HG03159 (cell line): ENCODE measurements at regions not wholly inside any gene's neighbourhood (a gene's known extent, or its start where the extent isn't known, plus 50 kb on each side); places are given as distances from the start of the nearest gene placed in this dataset.

Source experiments
- ATAC-seq: cut with Tn5 transposase; IDR thresholded peaks from one replicate; pipeline ENCODE4 v1.9.1; 2021; ENCODE audit warnings: mild to moderate bottlenecking, moderate library complexity; ENCODE audit not compliant: unreplicated experiment

DNA sequence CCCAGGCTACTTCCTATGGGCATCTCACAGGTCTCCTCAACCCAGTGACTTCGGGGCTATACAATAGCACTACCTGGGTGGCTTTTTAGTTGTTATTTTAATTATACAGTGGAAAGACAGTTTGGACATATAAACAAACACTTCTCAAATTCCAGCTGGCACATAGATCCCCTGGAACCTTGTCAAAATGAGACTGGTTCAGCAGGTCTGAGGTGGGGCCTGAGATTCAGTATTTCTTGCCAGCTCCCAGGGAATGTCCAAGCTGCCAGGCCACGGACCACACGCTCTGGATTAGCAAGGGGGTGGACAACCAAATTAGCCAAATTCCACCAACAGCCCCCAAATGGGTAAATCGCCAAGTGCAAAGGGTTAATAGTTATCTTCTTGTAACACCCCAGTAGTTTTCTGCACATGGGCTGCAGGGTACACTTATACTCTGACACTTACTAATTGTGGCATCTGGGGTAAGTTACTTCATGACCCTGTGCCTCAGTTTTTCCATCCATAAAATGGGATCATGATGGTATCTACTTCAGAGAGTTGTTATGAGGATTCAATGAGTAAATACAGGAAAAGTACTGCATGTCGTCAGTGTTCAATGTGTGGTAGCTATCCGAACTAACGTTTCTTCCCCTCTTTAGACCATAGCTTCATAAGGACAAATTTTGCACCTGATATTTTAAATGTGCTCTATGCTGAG, 789.4 kb upstream of the TBX3 start:
- no peak for ATAC-seq

DNA sequence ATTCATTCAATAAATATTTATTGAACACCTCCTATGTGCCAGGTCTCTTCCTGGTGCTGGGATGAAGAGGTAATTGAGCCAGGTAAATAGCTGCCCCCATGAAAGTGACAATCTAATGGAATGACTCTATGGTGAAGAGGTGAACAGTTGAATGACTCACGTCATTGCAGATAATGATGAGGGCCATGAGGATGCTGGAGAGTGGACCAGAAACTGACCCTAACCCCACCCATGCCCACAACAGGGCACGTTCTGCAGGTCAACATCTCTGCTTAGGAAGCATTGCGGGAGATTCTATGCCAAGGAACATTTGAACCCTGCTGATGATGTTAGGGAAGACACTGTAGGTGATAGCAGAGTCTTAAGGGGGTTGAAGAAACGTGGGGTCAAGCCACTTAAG, 788.9 kb upstream of the TBX3 start:
- no peak for ATAC-seq

DNA sequence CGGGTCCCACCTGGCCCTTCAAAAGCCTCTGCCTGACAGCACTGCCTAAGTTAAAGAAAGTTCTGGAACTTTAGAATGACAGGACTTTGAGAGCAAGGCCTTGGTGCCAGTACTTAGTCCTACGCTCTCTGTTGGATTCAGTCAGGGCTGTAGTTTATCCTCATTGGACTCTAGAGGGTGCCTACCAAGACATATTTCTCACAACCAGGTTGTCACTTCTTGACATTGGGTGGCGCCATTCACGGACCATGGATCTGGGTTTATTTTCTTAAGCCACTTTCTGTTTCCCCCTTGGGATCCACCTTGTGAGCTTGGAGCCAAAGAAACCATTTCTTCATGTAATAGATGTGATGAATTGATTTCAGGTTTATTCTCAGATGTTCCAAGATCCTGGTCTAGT, 787.0 kb upstream of the TBX3 start:
- no peak for ATAC-seq

GRCh38 chr12:115470526-115470925, 786.6 kb upstream of the TBX3 start:
- ATAC-seq, result no peak

DNA sequence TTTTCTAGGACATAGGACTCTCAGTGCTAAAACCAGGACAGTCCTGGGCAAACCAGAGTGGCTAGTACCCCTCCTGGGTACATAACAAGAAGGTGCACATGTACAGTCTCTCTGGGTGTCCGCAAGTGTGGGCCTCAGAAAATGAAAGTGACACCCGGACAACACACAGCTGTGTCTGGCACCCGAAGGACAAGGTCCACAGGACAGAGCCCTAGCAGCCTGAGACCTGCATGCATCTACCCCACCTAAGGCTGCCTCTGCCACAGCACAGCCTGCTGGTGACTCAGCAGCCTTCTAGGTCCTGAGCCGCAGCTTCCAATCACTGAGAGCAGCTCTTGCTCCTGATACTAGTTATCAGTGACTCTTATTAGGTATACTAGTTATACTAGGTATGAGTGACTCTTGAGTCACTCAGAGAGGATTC, 784.1 kb upstream of the TBX3 start:
- no peak for ATAC-seq

GRCh38 chr12:115467531-115467930, 783.6 kb upstream of the TBX3 start:
- no peak for ATAC-seq

- ATAC-seq, result no peak
Observed at GRCh38 chr12:115466076-115466475, 782.1 kb upstream of the TBX3 start.

DNA sequence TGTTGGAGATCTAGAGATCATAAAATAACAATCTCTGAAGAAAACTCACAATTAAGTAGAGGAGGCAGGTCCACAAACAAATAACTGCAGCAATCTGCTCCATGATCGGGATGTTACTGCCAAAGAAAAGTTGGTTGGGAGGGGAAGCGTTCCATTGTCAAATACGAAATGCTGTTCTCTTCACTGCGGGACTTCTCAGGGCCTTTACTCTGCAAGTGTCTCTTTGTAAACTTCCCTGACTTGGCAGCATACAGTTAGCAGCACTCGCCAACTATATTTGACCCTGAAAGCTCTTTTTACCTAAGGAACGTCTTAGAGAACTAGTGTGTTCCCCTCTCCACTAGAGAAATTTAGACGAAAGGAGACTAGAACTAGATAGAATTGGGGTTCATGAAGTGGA, 780.7 kb upstream of the TBX3 start:
- ATAC-seq, result no peak

GRCh38 chr12:115464111-115464581, 780.2 kb upstream of the TBX3 start:
- no peak for ATAC-seq

DNA sequence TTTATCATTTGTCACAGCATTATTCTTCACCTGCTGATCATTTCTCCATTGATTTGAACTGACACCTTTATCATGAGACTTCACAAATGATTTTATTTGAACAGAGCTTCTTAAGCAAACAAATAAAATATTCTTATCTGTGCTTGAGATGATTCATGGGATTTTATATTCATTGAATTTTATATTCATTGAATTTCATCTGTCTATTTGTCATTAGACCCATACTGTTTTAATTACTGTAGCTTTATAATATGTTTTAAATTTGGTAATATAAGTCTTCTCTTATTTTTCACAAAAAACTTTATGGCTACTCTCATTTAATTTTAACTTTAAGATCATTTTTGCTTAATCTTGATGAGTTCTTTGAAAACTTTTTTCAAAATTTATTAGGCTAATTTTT, 777.4 kb upstream of the TBX3 start:
- ATAC-seq, result no peak

- ATAC-seq, result no peak
Observed at GRCh38 chr12:115457798-115458197, 773.8 kb upstream of the TBX3 start.

DNA sequence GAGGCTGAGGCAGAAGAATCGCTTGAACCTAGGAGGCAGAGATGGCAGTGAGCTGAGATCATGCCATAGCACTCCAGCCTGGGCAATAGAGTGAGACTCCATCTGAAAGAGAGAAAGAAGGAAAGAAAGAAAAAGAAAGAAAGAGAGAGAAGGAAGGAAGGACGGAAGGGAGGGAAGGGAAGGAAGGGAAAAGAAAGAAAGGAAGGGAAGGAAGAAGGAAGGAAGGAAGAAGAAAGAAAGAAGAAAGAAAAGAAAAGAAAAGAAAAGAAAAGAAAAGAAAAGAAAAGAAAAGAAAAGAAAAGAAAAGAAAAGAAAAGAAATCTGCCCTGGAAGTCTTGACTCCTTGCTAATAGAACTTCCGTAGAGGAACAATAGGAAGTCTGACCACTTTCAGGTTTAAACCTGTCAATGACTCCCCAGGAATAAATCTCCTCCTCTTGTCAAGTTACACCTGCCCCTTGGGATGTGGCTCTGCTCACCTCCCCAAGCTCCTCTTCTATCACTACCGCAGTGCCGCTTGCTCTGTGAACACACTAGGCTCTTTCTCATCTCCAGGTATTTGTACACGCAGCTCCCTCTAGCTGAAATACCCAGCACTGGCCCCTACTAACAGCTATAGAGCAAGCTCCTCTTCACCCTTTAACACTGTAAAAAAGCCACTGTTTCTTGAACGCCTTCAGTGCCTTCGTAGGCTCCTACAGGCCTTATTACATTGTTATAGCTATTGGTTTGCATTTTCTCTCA, 773.1 kb upstream of the TBX3 start:
- ATAC-seq, result no peak

GRCh38 chr12:115455268-115455681, 771.3 kb upstream of the TBX3 start:
- ATAC-seq, result no peak

DNA sequence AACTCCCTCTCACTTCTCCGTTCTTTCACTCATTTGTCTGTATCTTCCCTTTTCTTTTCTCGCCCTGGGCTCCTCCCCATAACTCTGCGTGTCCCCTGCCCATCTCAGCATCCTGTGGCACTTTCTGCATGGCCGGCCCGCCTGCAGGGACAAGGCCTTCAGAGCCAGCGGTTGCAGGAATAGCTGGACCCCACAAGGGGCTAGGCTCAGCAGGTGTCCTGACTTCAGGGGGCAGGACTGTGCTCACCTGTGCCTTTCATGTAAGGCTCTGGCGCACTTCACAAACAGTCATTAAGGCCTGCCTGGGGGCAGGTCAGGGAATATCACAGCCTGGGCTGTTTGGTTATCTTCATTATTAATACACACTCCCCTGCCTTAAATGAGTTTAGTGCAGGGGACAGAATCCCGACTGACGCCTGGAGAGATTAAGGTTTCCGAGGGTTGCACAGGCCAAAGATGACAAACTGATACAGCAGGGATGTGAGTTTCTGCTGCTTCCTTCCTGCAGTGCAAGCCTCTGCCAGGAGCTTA, 768.8 kb upstream of the TBX3 start:
- no peak for ATAC-seq

DNA sequence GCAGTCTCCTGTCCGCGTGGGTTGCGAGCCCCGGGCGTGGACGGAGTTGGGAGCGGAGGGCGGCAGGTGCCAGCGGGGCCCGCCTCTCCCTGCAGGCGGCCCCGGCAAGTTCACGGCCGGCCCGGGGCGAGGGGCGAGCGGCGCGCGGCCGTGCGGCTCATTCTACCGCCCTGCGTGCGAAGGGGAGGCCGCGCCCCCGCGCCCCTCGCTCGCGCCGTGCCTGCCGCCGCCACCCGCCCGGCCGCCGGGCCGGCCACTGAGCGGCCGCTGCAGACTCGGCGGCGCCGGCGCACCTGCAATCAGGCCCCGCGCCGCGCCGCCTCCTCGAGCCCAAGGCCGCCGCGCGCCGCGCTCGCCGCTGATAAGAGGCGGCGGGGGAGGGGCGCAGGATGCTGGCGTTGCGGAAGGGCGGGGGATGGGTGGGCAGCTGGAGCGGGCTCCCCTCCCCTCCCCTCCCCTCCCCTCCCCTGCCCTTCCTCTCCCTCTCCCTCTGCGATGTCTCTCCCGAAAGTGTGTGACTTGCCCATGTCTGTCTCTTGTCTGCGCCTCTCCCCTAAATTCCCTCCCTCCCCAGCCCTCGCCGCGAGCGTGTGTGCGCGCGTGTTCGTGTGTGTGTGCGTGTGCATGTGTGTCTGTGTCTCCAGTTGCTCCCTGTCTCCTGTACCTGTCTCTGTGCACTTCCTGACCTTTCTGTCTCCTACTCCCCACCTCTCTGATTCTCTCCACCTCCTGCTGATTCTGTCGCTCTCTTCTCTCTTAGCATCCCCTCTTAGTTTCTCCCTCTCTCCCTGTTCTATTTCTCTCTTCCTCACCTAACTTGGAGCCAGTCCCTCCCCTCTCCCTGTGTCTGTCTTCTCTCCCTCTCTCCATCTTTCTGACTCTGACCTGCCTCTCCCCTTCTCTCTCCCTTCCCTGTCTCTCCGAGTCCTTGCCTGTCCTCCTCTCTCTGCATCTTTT, 768.1 kb upstream of the TBX3 start:
- ATAC-seq, result no peak

- ATAC-seq, result no peak
Observed at GRCh38 chr12:115451151-115451779, 767.3 kb upstream of the TBX3 start.

- no peak for ATAC-seq
Observed at GRCh38 chr12:115450710-115451109, 766.7 kb upstream of the TBX3 start.

GRCh38 chr12:115450017-115450416, 766.0 kb upstream of the TBX3 start:
- no peak for ATAC-seq

DNA sequence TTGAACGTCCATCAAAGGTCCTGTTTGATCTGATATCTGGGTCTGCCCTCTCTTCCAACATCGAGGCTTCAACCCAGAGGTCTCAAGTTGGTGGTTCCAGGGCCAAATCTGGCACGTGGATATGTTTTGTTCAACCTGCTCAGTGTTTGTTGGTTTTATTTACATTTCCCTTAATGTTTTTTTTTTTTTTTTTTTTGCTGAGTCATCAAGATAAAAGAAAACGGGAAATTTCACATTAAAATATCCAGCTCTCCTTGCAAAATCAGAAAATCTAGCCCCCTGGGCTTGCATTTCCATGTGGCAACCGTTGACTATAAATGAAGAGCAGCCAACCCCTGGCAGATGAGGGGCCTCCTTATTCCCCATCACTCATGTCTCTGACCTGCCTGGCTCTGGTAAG, 765.6 kb upstream of the TBX3 start:
- no peak for ATAC-seq

DNA sequence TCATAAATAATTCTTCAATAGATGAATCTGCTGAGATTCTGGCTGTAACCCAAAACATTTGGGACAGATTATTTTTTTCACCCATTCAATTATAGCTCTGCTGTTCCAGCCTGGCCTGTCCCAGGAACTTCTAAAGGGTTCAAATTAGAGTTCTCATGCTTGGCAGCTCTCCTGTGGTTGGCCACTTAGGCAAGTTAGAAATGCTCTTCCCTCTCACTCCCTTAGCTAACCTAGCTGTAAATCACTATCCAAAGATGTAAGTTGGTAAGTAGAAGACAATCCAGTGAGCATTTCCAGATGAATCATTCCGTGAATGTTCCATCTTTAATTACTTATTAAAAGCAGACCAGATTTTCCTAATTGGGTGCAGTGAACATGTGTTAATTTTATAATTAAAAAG, 760.4 kb upstream of the TBX3 start:
- ATAC-seq, result no peak
